Upper lobe of right lung (tissue), 1 donor: ENCODE measurements at regions not wholly inside any gene's neighbourhood (a gene's known extent, or its start where the extent isn't known, plus 50 kb on each side); places are given as distances from the start of the nearest gene placed in this dataset.

Experiments
- ATAC-seq: fragments of 200-7000 bp; cut with Tn5 transposase; one replicate; pipeline ENCODE4 v1.9.1; 2020; ENCODE audit warnings: mild to moderate bottlenecking, moderate library complexity
- DNase-seq: peaks from one replicate; pipeline ENCODE4 v3.0.0-alpha.2; 2020
- H3K27ac ChIP-seq: fragments of 200-600 bp; one replicate; pipeline ENCODE4 v1.8.0; 2022
- H3K27me3 ChIP-seq: fragments of 200-600 bp; one replicate; pipeline ENCODE4 v1.8.0; 2022; ENCODE audit warnings: mild to moderate bottlenecking
- H3K36me3 ChIP-seq: fragments of 200-600 bp; one replicate; pipeline ENCODE4 v1.8.0; 2022
- H3K4me1 ChIP-seq: fragments of 200-600 bp; one replicate; pipeline ENCODE4 v1.8.0; 2022
- H3K4me3 ChIP-seq: fragments of 200-600 bp; one replicate; pipeline ENCODE4 v1.8.0; 2022; ENCODE audit warnings: mild to moderate bottlenecking
- H3K9me3 ChIP-seq: fragments of 200-600 bp; one replicate; pipeline ENCODE4 v1.8.0; 2022
- intact Hi-C: fragments of 100-400 bp; cut with DNase I; formaldehyde crosslinking; loops from one replicate; pipeline ENCODE4 v1.11.0; 2022
- TF ChIP-seq, protein P1 (sequence below): fragments of 200-600 bp; IDR thresholded peaks from one replicate; pipeline ENCODE4 v1.8.0; 2022; ENCODE audit warnings: antibody characterized with exemption
- donor health status: DM: no; HTN: yes; CAD: no; lungs with severe emphysema.

GRCh38 chr20:55569084-55569483 lies 436.2 kb downstream of the CBLN4 start:
- TF ChIP-seq, protein P1, sequence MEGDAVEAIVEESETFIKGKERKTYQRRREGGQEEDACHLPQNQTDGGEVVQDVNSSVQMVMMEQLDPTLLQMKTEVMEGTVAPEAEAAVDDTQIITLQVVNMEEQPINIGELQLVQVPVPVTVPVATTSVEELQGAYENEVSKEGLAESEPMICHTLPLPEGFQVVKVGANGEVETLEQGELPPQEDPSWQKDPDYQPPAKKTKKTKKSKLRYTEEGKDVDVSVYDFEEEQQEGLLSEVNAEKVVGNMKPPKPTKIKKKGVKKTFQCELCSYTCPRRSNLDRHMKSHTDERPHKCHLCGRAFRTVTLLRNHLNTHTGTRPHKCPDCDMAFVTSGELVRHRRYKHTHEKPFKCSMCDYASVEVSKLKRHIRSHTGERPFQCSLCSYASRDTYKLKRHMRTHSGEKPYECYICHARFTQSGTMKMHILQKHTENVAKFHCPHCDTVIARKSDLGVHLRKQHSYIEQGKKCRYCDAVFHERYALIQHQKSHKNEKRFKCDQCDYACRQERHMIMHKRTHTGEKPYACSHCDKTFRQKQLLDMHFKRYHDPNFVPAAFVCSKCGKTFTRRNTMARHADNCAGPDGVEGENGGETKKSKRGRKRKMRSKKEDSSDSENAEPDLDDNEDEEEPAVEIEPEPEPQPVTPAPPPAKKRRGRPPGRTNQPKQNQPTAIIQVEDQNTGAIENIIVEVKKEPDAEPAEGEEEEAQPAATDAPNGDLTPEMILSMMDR: no peak
- intact Hi-C loops: no loop called here
- ATAC-seq (no peak), DNase-seq (no peak)
- no peaks in the 10 kb centered on the region for H3K27me3 ChIP-seq
- H3K9me3 ChIP-seq: no peaks in the 10 kb centered on the region
- no peak overlapping the region for H3K27ac ChIP-seq
- no peaks in the 10 kb centered on the region for H3K36me3 ChIP-seq
- H3K4me1 ChIP-seq: no peaks in the 10 kb centered on the region
- H3K4me3 ChIP-seq: no peak overlapping the region

GRCh38 chr20:55567826-55568225 lies 437.5 kb downstream of the CBLN4 start:
- intact Hi-C loops: no loop called here
- Histone ChIP-seq H3K4me3 (no peak overlapping the region), H3K36me3 (no peaks in the 10 kb centered on the region), H3K9me3 (no peaks in the 10 kb centered on the region), H3K4me1 (no peaks in the 10 kb centered on the region), H3K27ac (no peak overlapping the region), H3K27me3 (no peaks in the 10 kb centered on the region)
- TF ChIP-seq, protein P1: no peak
- ATAC-seq (no peak), DNase-seq (no peak)

DNA sequence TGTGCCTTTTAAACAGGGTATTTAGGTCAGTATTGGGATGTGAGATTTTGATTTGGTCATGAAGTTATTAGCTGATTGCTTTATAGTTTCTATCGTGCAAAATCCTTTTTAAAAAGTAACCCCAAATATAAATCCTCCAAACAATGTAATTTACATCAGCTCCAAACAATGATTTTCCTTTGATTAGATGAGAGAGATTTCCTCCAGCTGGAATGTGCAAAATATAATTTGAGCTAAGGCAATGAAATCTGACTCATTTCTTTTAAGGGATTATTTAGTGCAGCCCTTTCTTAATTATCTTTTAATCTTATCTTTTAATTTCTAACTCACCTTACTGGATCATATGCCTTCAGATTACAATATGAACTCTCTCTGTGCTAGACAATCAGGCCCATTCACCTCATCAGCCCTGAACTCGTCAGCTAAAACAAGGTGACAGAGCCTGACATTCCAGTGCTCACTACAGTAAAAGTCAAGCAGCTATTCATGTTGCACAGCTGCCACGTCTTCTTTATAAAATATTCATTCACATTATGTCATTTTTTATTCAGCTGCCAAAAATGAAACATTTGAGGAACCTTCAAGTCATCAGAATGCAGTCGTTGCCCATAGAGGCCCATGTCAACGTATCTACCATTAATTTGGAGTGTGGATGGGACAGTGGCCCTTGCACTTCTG lies 440.1 kb downstream of the CBLN4 start:
- H3K27ac ChIP-seq: no peak overlapping the region
- ATAC-seq: no peak
- no peaks in the 10 kb centered on the region for H3K9me3 ChIP-seq
- intact Hi-C loops: no loop called here
- H3K27me3 ChIP-seq: no peaks in the 10 kb centered on the region
- TF ChIP-seq, protein P1: no peak
- DNase-seq: no peak
- H3K4me1 ChIP-seq: no peaks in the 10 kb centered on the region
- no peaks in the 10 kb centered on the region for H3K36me3 ChIP-seq
- no peak overlapping the region for H3K4me3 ChIP-seq

GRCh38 chr20:55561259-55561658 lies 444.1 kb downstream of the CBLN4 start:
- ATAC-seq (no peak), DNase-seq (no peak)
- TF ChIP-seq, protein P1: no peak
- Histone ChIP-seq H3K4me3 (no peak overlapping the region), H3K4me1 (no peaks in the 10 kb centered on the region), H3K9me3 (no peaks in the 10 kb centered on the region), H3K36me3 (no peaks in the 10 kb centered on the region), H3K27ac (no peak overlapping the region), H3K27me3 (no peaks in the 10 kb centered on the region)
- intact Hi-C loops: no loop called here

DNA sequence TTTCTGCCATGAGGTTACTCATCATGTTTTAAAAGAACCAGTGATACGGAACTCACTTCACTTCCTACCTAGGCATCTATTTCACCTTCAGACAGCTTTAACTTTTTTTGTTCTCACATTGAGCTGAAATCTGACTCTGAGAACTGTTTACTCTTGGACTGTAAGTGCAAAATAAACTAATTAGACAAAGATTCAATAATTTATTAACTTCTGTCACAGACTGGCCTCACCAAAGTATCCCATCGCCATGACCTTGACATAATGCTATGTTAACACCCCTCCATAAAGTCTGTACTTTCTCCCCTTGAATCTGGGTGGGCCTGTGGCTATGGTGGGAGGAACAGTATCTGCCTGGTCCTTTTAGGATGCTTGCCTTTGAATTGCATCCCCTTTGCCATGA lies 448.1 kb downstream of the CBLN4 start:
- ATAC-seq: no peak
- TF ChIP-seq, protein P1: no peak
- Histone ChIP-seq H3K4me1 (no peaks in the 10 kb centered on the region), H3K27ac (no peak overlapping the region), H3K9me3 (no peaks in the 10 kb centered on the region), H3K36me3 (no peaks in the 10 kb centered on the region), H3K27me3 (no peaks in the 10 kb centered on the region), H3K4me3 (no peak overlapping the region)
- DNase-seq: no peak
- intact Hi-C loops: no loop called here

GRCh38 chr20:55555075-55555650 lies 450.2 kb downstream of the CBLN4 start:
- H3K4me1 ChIP-seq: no peaks in the 10 kb centered on the region
- ATAC-seq (no peak), DNase-seq (no peak)
- TF ChIP-seq, protein P1: no peak
- intact Hi-C loops: no loop called here
- H3K9me3 ChIP-seq: no peaks in the 10 kb centered on the region
- no peak overlapping the region for H3K27ac ChIP-seq
- H3K27me3 ChIP-seq: no peaks in the 10 kb centered on the region
- H3K36me3 ChIP-seq: no peaks in the 10 kb centered on the region
- no peak overlapping the region for H3K4me3 ChIP-seq
